H1 (cell line): ENCODE measurements at regions not wholly inside any gene's neighbourhood (a gene's known extent, or its start where the extent isn't known, plus 50 kb on each side); places are given as distances from the start of the nearest gene placed in this dataset.

Source experiments
- CTCF ChIA-PET: fragments of 300-600 bp; sonication (Branson Sonifier 250); formaldehyde crosslinking; loops from one replicate; lab custom pipeline; 2021; ENCODE audit not compliant: partially characterized antibody; lab: Charles Lee
- POLR2A ChIA-PET: fragments of 300-600 bp; sonication (Branson Sonifier 250); formaldehyde crosslinking; loops from one replicate; lab custom pipeline; 2021; ENCODE audit warnings: inconsistent platforms; ENCODE audit not compliant: partially characterized antibody; lab: Charles Lee
- DNase-seq, 2 experiments: peaks; one replicate each; pipeline versions ENCODE4 v3.0.0 to v3.0.0-alpha.2; 2010 to 2022; ENCODE audit warnings: low spot score in 2 of 2, low read depth in 1 of 2, mixed read lengths in 1 of 2
- FAIRE-seq: peaks from 2 replicates; lab custom pipeline; 2011; peaks lifted over from hg19 to GRCh38; lab: Jason Lieb, UNC
- H2AFZ ChIP-seq: 2 replicates; pipeline ENCODE4 v1.8.1; 2012; ENCODE audit warnings: low read length, inconsistent platforms
- H2AK5ac ChIP-seq: 2 replicates; pipeline ENCODE4 v1.6.1; 2013; ENCODE audit warnings: low read depth, low read length
- H2BK120ac ChIP-seq: replicated peaks from 2 replicates; pipeline ENCODE3; 2013; ENCODE audit warnings: low read depth, low read length, inconsistent platforms
- H2BK12ac ChIP-seq: 2 replicates; pipeline ENCODE4 v1.6.1; 2013; ENCODE audit warnings: low read depth, low read length
- H2BK15ac ChIP-seq: 2 replicates; pipeline ENCODE4 v1.6.1; 2013; ENCODE audit warnings: low read length
- H2BK20ac ChIP-seq: 2 replicates; pipeline ENCODE4 v1.6.1; 2013; ENCODE audit warnings: low read length
- H2BK5ac ChIP-seq: 2 replicates; pipeline ENCODE4 v1.6.1; 2013; ENCODE audit warnings: low read depth, low read length
- H3K14ac ChIP-seq: 2 replicates; pipeline ENCODE4 v1.6.1; 2013; ENCODE audit warnings: inconsistent platforms; ENCODE audit not compliant: insufficient read length
- H3K18ac ChIP-seq: 2 replicates; pipeline ENCODE4 v1.6.1; 2013; ENCODE audit warnings: low read length; ENCODE audit errors: extremely low read depth
- H3K23ac ChIP-seq: 2 replicates; pipeline ENCODE4 v1.6.1; 2013; ENCODE audit warnings: inconsistent platforms; ENCODE audit not compliant: insufficient read length
- H3K23me2 ChIP-seq: 2 replicates; pipeline ENCODE4 v1.6.1; 2013; ENCODE audit warnings: low read depth, low read length
- H3K27ac ChIP-seq: 2 replicates; pipeline ENCODE4 v1.6.1; 2011; ENCODE audit warnings: low read depth, low read length, inconsistent platforms
- H3K27me3 ChIP-seq, 4 experiments: replicated peaks in 1 of 4; 1 replicate in 1 of 4; 2 replicates in 3 of 4; pipeline versions ENCODE4 v1.6.1 to v1.8.1; 2011 to 2013; ENCODE audit warnings: low read length in 3 of 4, mild to moderate bottlenecking in 3 of 4, inconsistent platforms in 2 of 4, mixed read lengths in 2 of 4, moderate library complexity in 1 of 4; ENCODE audit not compliant: control insufficient read depth in 3 of 4, insufficient read depth in 3 of 4; ENCODE audit errors: extremely low read depth in 1 of 4
- H3K36me3 ChIP-seq, 4 experiments: 2 replicates each; pipeline versions ENCODE4 v1.6.1 to v1.8.1; 2011 to 2013; ENCODE audit warnings: mild to moderate bottlenecking in 4 of 4, low read length in 3 of 4, moderate library complexity in 2 of 4, control low read depth in 1 of 4, inconsistent platforms in 1 of 4; ENCODE audit not compliant: insufficient read depth in 4 of 4, control insufficient read depth in 2 of 4
- H3K4ac ChIP-seq: replicated peaks from 2 replicates; pipeline ENCODE3; 2013; ENCODE audit warnings: low read length, low read depth, mixed read lengths, inconsistent platforms; ENCODE audit not compliant: insufficient read length
- H3K4me1 ChIP-seq, 4 experiments: replicated peaks in 1 of 4; 1 replicate in 1 of 4; 2 replicates in 3 of 4; pipeline versions ENCODE4 v1.6.1 to v1.8.1; 2011 to 2013; ENCODE audit warnings: low read length in 3 of 4, inconsistent platforms in 2 of 4, mixed read lengths in 1 of 4; ENCODE audit not compliant: insufficient read depth in 4 of 4, control insufficient read depth in 3 of 4
- H3K4me2 ChIP-seq, 2 experiments: 2 replicates each; pipeline versions ENCODE4 v1.6.1 to v1.8.1; 2011 to 2013; ENCODE audit warnings: low read depth in 2 of 2, low read length in 2 of 2, control low read depth in 1 of 2, inconsistent platforms in 1 of 2, mild to moderate bottlenecking in 1 of 2; ENCODE audit not compliant: insufficient read depth in 1 of 2
- H3K4me3 ChIP-seq, 4 experiments: fragments of 200-600, 300-600 bp in 1 of 4; sonication (generic), shearing (Covaris generic), sonication (Bioruptor Twin) in 1 of 4; 2 replicates each; pipeline versions ENCODE4 v1.5.1 to v1.8.1; 2011 to 2016; ENCODE audit warnings: low read length in 4 of 4, low read depth in 3 of 4, control low read depth in 2 of 4, inconsistent platforms in 2 of 4, mild to moderate bottlenecking in 2 of 4, mixed read lengths in 1 of 4, moderate library complexity in 1 of 4; ENCODE audit not compliant: insufficient read depth in 2 of 4; ENCODE audit errors: extremely low read depth in 1 of 4
- H3K56ac ChIP-seq: replicated peaks from 2 replicates; pipeline ENCODE3; 2013; ENCODE audit warnings: low read depth, mild to moderate bottlenecking, mixed read lengths, low read length, inconsistent platforms; ENCODE audit not compliant: insufficient read length
- H3K79me1 ChIP-seq: 2 replicates; pipeline ENCODE4 v1.6.1; 2013; ENCODE audit warnings: low read depth, low read length, control low read depth
- H3K79me2 ChIP-seq, 2 experiments: 2 replicates each; pipeline versions ENCODE4 v1.6.1 to v1.8.1; 2012 to 2013; ENCODE audit warnings: low read length in 2 of 2, mild to moderate bottlenecking in 2 of 2, inconsistent platforms in 1 of 2; ENCODE audit not compliant: insufficient read depth in 2 of 2, control insufficient read depth in 1 of 2
- H3K9ac ChIP-seq, 4 experiments: replicated peaks in 1 of 4; 1 replicate in 1 of 4; 2 replicates in 3 of 4; pipeline versions ENCODE4 v1.6.1 to v1.8.1; 2011 to 2013; ENCODE audit warnings: low read depth in 3 of 4, low read length in 3 of 4, control low read depth in 2 of 4, mild to moderate bottlenecking in 2 of 4, moderate library complexity in 2 of 4, inconsistent platforms in 1 of 4; ENCODE audit errors: extremely low read depth in 1 of 4
- H3K9me3 ChIP-seq, 2 experiments: 2 replicates each; pipeline versions ENCODE4 v1.6.1 to v1.8.1; 2012 to 2013; ENCODE audit warnings: mild to moderate bottlenecking in 2 of 2, moderate library complexity in 2 of 2, control low read depth in 1 of 2, inconsistent platforms in 1 of 2, low read depth in 1 of 2, low read length in 1 of 2, mixed read lengths in 1 of 2; ENCODE audit not compliant: insufficient read depth in 2 of 2
- H4K20me1 ChIP-seq, 2 experiments: replicated peaks in 1 of 2; 2 replicates each; pipeline versions ENCODE3 to v1.8.1; 2011 to 2013; ENCODE audit warnings: inconsistent platforms in 2 of 2, low read length in 2 of 2, mild to moderate bottlenecking in 1 of 2; ENCODE audit not compliant: insufficient read depth in 2 of 2, control insufficient read depth in 1 of 2
- H4K5ac ChIP-seq: 2 replicates; pipeline ENCODE4 v1.6.1; 2013; ENCODE audit warnings: low read length, low read depth, mixed read lengths, inconsistent platforms; ENCODE audit not compliant: insufficient read length
- H4K8ac ChIP-seq: 2 replicates; pipeline ENCODE4 v1.8.0; 2013; ENCODE audit warnings: mild to moderate bottlenecking, moderate library complexity, low read length, inconsistent platforms; ENCODE audit not compliant: insufficient read depth; ENCODE audit errors: extremely low read depth
- H4K91ac ChIP-seq: replicated peaks from 2 replicates; pipeline ENCODE3; 2013; ENCODE audit warnings: low read length, mixed read lengths, inconsistent platforms; ENCODE audit not compliant: insufficient read length
- ATF3 ChIP-seq: IDR thresholded peaks from 2 replicates; pipeline ENCODE4 v1.6.1; 2011; ENCODE audit warnings: low read depth, mild to moderate bottlenecking, low read length; ENCODE audit not compliant: insufficient read depth
- BRCA1 ChIP-seq: IDR thresholded peaks from 2 replicates; pipeline ENCODE4 v1.6.1; 2012; ENCODE audit warnings: low read depth, low read length, improper control_type of control experiment
- FOSL1 ChIP-seq: IDR thresholded peaks from 2 replicates; pipeline ENCODE4 v1.6.1; 2011; ENCODE audit warnings: mild to moderate bottlenecking, low read depth, low read length, moderate library complexity; ENCODE audit not compliant: insufficient read depth
- GABPA ChIP-seq: IDR thresholded peaks from 2 replicates; pipeline ENCODE4 v1.6.1; 2011; ENCODE audit warnings: mild to moderate bottlenecking, low read length, moderate library complexity, borderline replicate concordance; ENCODE audit not compliant: insufficient read depth
- GTF2F1 ChIP-seq: IDR thresholded peaks from 2 replicates; pipeline ENCODE4 v1.6.1; 2012; ENCODE audit warnings: low read depth, low read length, improper control_type of control experiment, borderline replicate concordance
- JUN ChIP-seq: IDR thresholded peaks from 2 replicates; pipeline ENCODE4 v1.6.1; 2011; ENCODE audit warnings: low read depth, mild to moderate bottlenecking, improper control_type of control experiment, low read length
- KDM5A ChIP-seq: fragments of 200-600 bp; IDR thresholded peaks from 2 replicates; pipeline ENCODE4 v1.7.1; 2012; ENCODE audit warnings: mild to moderate bottlenecking, low read length, inconsistent platforms, mixed read lengths
- NRF1 ChIP-seq: IDR thresholded peaks from 2 replicates; pipeline ENCODE4 v1.6.1; 2011; ENCODE audit warnings: mild to moderate bottlenecking, low read depth, low read length, improper control_type of control experiment
- POLR2AphosphoS5 ChIP-seq: IDR thresholded peaks from 2 replicates; pipeline ENCODE4 v1.6.1; 2011; ENCODE audit warnings: low read depth, low read length
- RAD21 ChIP-seq, 2 experiments: IDR thresholded peaks in 1 of 2; conservative IDR thresholded peaks in 1 of 2; 2 replicates each; pipeline ENCODE4 v1.6.1; 2011; ENCODE audit warnings: low read depth in 2 of 2, low read length in 2 of 2, improper control_type of control experiment in 1 of 2, inconsistent platforms in 1 of 2, mild to moderate bottlenecking in 1 of 2, moderate library complexity in 1 of 2
- RNF2 ChIP-seq: fragments of 200-900, 300-1000 bp; sonication (generic); IDR thresholded peaks from 2 replicates; pipeline ENCODE4 v1.7.1; 2016; ENCODE audit warnings: borderline replicate concordance, low read depth, mild to moderate bottlenecking, antibody characterized with exemption, low read length; ENCODE audit not compliant: poor library complexity, severe bottlenecking; ENCODE audit errors: missing control alignments
- SUZ12 ChIP-seq: fragments of 200-600 bp; sonication (generic); IDR thresholded peaks from 2 replicates; pipeline ENCODE4 v1.6.1; 2012; ENCODE audit warnings: mild to moderate bottlenecking, inconsistent platforms, low read length, moderate library complexity, mixed read lengths
- TBP ChIP-seq: IDR thresholded peaks from 2 replicates; pipeline ENCODE4 v1.6.1; 2011; ENCODE audit warnings: low read depth, low read length, improper control_type of control experiment
- ZNF274 ChIP-seq: IDR thresholded peaks from 2 replicates; pipeline ENCODE4 v1.7.0; 2012; ENCODE audit warnings: low read length, borderline replicate concordance; ENCODE audit errors: extremely low read depth
- WGBS, 2 experiments: shearing (Covaris generic) in 1 of 2; methylation state at CpG; one replicate each; pipeline versions ENCODE4 v1.1.6 to v1.1.7; 2013 to 2015; ENCODE audit warnings: low lambda C conversion rate in 2 of 2, mixed read lengths in 2 of 2, inconsistent platforms in 1 of 2, low coverage in 1 of 2, missing lambda C conversion rate in 1 of 2; ENCODE audit not compliant: insufficient replicate concordance in 2 of 2, insufficient coverage in 1 of 2, insufficient read length in 1 of 2; ENCODE audit errors: extremely low coverage in 1 of 2, missing lambda C conversion rate in 1 of 2; 5-methylcytosine and 5-hydroxymethylcytosine counted together

- Histone ChIP-seq H3K79me2 (no peaks in the 10 kb centered on the region), H4K5ac (no peak overlapping the region), H3K23me2 (no peaks in the 10 kb centered on the region), H2BK5ac (no peak overlapping the region), H3K14ac (no peak overlapping the region), H2BK15ac (no peak overlapping the region), H4K91ac (no peak overlapping the region), H3K9ac (no peak overlapping the region), H4K8ac (no peak overlapping the region), H3K4me3 (no peak overlapping the region), H3K9me3 (no peaks in the 10 kb centered on the region), H3K27me3 (no peaks in the 10 kb centered on the region), H3K56ac (no peak overlapping the region), H3K23ac (no peak overlapping the region), H2BK20ac (no peak overlapping the region; the same call in 1 of the 2 replicates), H3K4me2 (no peak overlapping the region), H3K36me3 (no peaks in the 10 kb centered on the region), H2BK12ac (no peak overlapping the region), H3K4ac (no peak overlapping the region), H3K18ac (peak overlapping the region; percentile 33; the same call in 1 of the 2 replicates), H3K4me1 (peaks cover 0 to 15% (median 10%) of the 10 kb centered on the region in 4 experiments; a peak in 5 of 7 replicates), H3K79me1 (no peaks in the 10 kb centered on the region), H3K27ac (no peak overlapping the region), H4K20me1 (no peaks in the 10 kb centered on the region), H2BK120ac (no peak overlapping the region), H2AK5ac (no peak overlapping the region), H2AFZ (peak overlapping the region; percentile 78)
- ChIA-PET POLR2A (no interaction called here), CTCF (interaction anchor here (0.6 to 1.5 kb wide), 3 partner anchors 11 to 424 kb away, joined by 3 to 4 read pairs (median 4); no protein-coding TSS in a partner anchor)
- no peak for DNase-seq
- no peak for FAIRE-seq
- WGBS, 2 experiments, result 66% methylated on average over 2 of the region's 2 CpGs; no CpG with 5 or more reads in 1 of the 2 experiments
- TF ChIP-seq FOSL1, result no peak
- no peak for TF ChIP-seq RAD21 (IDR thresholded peaks at IDR 0.05 in 1 of 2, conservative IDR thresholded peaks at IDR 0.05 in 1 of 2; ENCODE audit: low read depth in 2 of 2, low read length in 2 of 2)
- TF ChIP-seq KDM5A, result no peak
- TF ChIP-seq ATF3, result no peak
- no peak for TF ChIP-seq TBP
- TF ChIP-seq RNF2, result no peak
- TF ChIP-seq NRF1, result no peak
- TF ChIP-seq POLR2AphosphoS5, result no peak
- TF ChIP-seq GABPA, result no peak
- no peak for TF ChIP-seq ZNF274
- no peak for TF ChIP-seq SUZ12
- TF ChIP-seq GTF2F1, result no peak
- TF ChIP-seq JUN, result no peak
- no peak for TF ChIP-seq BRCA1
These were observed 144.1 kb downstream of the SOX2 start for GRCh38 chr3:181855825-181856224.
